ENCODE measurements at regions not wholly inside any gene's neighbourhood (a gene's known extent, or its start where the extent isn't known, plus 50 kb on each side); places are given as distances from the start of the nearest gene placed in this dataset.

GRCh38 chr4:158008551-158009218, 164.1 kb downstream of the GASK1B start:
- TF ChIP-seq POLR2AphosphoS5 (IDR thresholded peaks at IDR 0.05; ENCODE audit: borderline replicate concordance, low read depth, low read length) (no peak), EZH2 (IDR thresholded peaks at IDR 0.05) (no peak), FOXP2 (optimal IDR thresholded peaks at IDR 0.05; ENCODE audit: control extremely low read depth, extremely low read length, insufficient read depth) (no peak)

Measured in SK-N-MC (cell line).